HEK293T (cell line): ENCODE measurements at regions not wholly inside any gene's neighbourhood (a gene's known extent, or its start where the extent isn't known, plus 50 kb on each side); places are given as distances from the start of the nearest gene placed in this dataset.

Source experiments
- CTCF ChIA-PET: fragments of 350-600 bp; formaldehyde crosslinking; extraction: SDS; loops from one replicate; lab custom pipeline; 2021; ENCODE audit warnings: antibody characterized with exemption, inconsistent platforms; lab: Yijun Ruan, JAX
- POLR2A ChIA-PET: fragments of 350-600 bp; formaldehyde crosslinking; extraction: SDS; loops from one replicate; lab custom pipeline; 2020; ENCODE audit warnings: antibody characterized with exemption, inconsistent platforms; lab: Yijun Ruan, JAX
- DNase-seq: peaks from one replicate; pipeline ENCODE4 v3.0.0; 2012; ENCODE audit warnings: mixed read lengths; ENCODE audit errors: extremely low spot score
- ARNT ChIP-seq: fragments of 450-650 bp; IDR thresholded peaks from 2 replicates; pipeline ENCODE4 v1.6.1; 2017; ENCODE audit warnings: mild to moderate bottlenecking
- BHLHE40 ChIP-seq: fragments of 450-650 bp; IDR thresholded peaks from 2 replicates; pipeline ENCODE4 v1.6.1; 2016; ENCODE audit warnings: mild to moderate bottlenecking, moderate library complexity, borderline replicate concordance
- CTBP1 ChIP-seq: fragments of 450-650 bp; IDR thresholded peaks from 2 replicates; pipeline ENCODE4 v1.6.1; 2016; ENCODE audit warnings: borderline replicate concordance
- ELF4 ChIP-seq: fragments of 450-650 bp; IDR thresholded peaks from 2 replicates; pipeline ENCODE4 v1.6.1; 2017; ENCODE audit warnings: antibody characterized with exemption
- FOXA1 ChIP-seq: fragments of 450-650 bp; IDR thresholded peaks from 2 replicates; pipeline ENCODE4 v1.6.1; 2016; ENCODE audit warnings: mild to moderate bottlenecking
- FOXK2 ChIP-seq: fragments of 450-650 bp; IDR thresholded peaks from 2 replicates; pipeline ENCODE4 v1.6.1; 2016; ENCODE audit warnings: mild to moderate bottlenecking
- FOXM1 ChIP-seq: fragments of 450-650 bp; IDR thresholded peaks from 2 replicates; pipeline ENCODE4 v1.6.1; 2017; ENCODE audit warnings: mild to moderate bottlenecking, borderline replicate concordance
- HDGF ChIP-seq: fragments of 450-650 bp; IDR thresholded peaks from 2 replicates; pipeline ENCODE4 v1.6.1; 2017; ENCODE audit warnings: antibody characterized with exemption, borderline replicate concordance
- L3MBTL2 ChIP-seq: fragments of 450-650 bp; conservative IDR thresholded peaks from 2 replicates; pipeline ENCODE4 v1.6.1; 2016; ENCODE audit warnings: mild to moderate bottlenecking
- LEF1 ChIP-seq: fragments of 450-650 bp; IDR thresholded peaks from 2 replicates; pipeline ENCODE4 v1.6.1; 2017; ENCODE audit warnings: mild to moderate bottlenecking, borderline replicate concordance
- NFRKB ChIP-seq: fragments of 450-650 bp; IDR thresholded peaks from 2 replicates; pipeline ENCODE4 v1.6.1; 2016; ENCODE audit warnings: mild to moderate bottlenecking, moderate library complexity
- PKNOX1 ChIP-seq: fragments of 450-650 bp; IDR thresholded peaks from 2 replicates; pipeline ENCODE4 v1.6.1; 2016
- SP1 ChIP-seq: fragments of 450-650 bp; IDR thresholded peaks from 2 replicates; pipeline ENCODE4 v1.6.1; 2017
- SUZ12 ChIP-seq: fragments of 450-650 bp; IDR thresholded peaks from 2 replicates; pipeline ENCODE4 v1.6.1; 2016; ENCODE audit warnings: mild to moderate bottlenecking
- TARDBP ChIP-seq: fragments of 450-650 bp; IDR thresholded peaks from 2 replicates; pipeline ENCODE4 v1.6.1; 2016
- ZNF384 ChIP-seq: fragments of 450-650 bp; IDR thresholded peaks from 2 replicates; pipeline ENCODE4 v1.6.1; 2016

DNA sequence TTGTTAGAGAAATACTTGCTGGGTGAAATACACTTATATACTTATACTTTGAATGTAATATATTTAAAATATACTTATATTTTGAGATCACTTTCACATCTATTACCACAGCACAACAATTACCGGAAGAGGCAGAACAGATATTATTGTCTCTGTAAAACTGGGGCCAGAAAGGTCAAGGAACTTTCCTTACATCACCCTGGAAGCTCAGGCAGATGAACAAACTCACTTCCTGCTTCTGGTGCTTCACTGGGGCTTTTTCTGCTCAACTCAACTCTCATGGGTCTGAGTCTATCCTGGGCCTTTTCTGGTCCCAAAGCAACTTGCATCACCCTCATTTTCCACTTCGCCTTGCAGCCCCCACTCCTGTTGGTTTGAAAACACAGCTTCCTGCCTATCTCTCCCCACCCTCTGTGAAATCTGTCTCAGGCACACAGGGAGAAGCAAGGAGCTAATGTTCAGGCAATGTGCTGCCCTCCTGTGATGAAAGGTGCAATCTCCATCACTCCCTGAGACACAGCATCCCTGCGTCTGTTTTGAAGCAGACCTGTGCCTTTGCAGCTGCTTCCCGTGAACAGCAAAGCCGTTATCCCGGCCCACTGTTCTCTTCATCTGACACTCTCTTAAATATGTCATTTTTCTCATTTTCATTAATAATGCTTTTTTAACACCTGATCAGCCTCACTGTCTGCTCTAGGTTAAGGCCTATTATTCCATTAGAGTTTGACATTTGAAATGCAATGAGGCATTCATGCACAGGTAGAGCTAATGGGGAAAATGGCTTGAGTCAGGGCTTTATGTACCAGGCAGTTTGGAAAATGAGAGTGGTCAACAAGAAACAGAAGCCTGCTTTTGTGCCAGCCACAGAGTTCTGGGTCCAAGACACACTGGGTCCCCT, 251.9 kb upstream of the CHAC2 start:
- DNase-seq: no peak
- CTCF ChIA-PET: no interaction called here
- POLR2A ChIA-PET: no interaction called here
- TF ChIP-seq FOXM1: no peak
- no peak for TF ChIP-seq ZNF384

- TF ChIP-seq FOXA1: no peak
- TF ChIP-seq ARNT: no peak
- TF ChIP-seq TARDBP: no peak
- no peak for TF ChIP-seq SUZ12
- TF ChIP-seq ELF4: no peak
- no peak for TF ChIP-seq LEF1
- no peak for TF ChIP-seq NFRKB
- TF ChIP-seq ZNF384: no peak
- no peak for TF ChIP-seq PKNOX1
- no peak for TF ChIP-seq CTBP1
- no peak for TF ChIP-seq FOXK2
- no peak for TF ChIP-seq FOXM1
- TF ChIP-seq L3MBTL2: no peak
- no peak for TF ChIP-seq BHLHE40
- TF ChIP-seq SP1: no peak
- DNase-seq: no peak
- POLR2A ChIA-PET: no interaction called here
- CTCF ChIA-PET: no interaction called here
These were observed 254.4 kb upstream of the CHAC2 start for GRCh38 chr2:53513167-53513666.

DNA sequence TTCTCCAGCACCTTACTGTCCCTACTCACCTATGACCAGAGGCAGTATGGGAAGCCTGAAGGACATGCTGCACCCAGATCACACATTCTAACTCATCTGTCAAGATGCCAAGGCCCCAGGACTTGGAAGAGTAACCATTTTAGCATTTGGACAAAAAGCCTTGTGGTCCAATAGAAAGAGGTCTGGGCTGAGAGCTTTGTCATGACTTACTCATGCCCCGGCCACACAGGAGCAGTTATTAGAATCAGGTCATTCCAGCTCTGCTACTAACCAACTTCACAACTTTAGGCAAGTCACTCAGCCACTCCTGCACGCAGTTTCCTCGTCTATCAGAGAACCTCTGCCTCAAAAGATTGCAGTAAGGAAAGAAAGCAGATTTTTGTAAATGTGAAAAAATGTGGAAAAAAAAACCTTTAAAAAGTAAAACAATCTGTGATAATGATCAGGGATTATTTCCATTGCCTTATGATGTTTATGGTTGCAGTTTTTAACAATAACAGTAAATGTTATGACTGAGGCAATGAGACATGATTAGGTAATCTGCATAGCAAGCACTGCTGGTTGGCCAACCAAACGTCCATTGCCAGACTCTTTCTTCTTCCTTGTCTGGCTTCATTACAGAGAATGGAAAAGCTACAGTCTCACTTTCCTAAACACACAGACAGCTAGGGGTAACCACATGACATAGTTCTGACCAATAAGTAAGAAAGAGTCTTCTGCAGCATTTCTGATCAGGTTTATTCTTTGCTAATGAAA, 255.4 kb upstream of the CHAC2 start:
- no peak for TF ChIP-seq ARNT
- TF ChIP-seq NFRKB: no peak
- TF ChIP-seq L3MBTL2: no peak
- no peak for TF ChIP-seq ZNF384
- no peak for TF ChIP-seq SP1
- TF ChIP-seq LEF1: no peak
- TF ChIP-seq FOXK2: no peak
- no peak for TF ChIP-seq FOXM1
- TF ChIP-seq HDGF: no peak
- TF ChIP-seq PKNOX1: no peak
- ChIA-PET POLR2A (no interaction called here), CTCF (no interaction called here)
- DNase-seq: no peak

DNA sequence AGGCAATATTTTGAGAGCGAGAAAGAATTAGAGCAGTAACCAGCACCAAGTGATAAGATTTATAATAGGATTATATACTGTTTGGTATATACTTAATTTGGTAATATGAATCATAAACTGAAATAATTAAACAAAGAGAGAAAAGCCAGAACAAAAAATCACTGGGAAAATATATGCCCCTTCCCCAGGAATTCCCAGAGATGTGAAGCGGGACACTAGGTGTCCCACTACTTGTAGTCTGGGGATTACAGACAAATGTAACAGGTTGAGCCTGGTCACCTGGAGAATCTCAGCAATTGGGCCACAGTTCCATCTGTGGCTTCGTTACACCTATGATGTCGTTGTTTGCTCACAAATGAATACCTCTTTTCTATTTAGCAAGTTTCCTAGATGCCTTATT, 256.1 kb upstream of the CHAC2 start:
- POLR2A ChIA-PET: no interaction called here
- DNase-seq: no peak
- TF ChIP-seq LEF1 (no peak), L3MBTL2 (no peak), FOXM1 (no peak), PKNOX1 (no peak), HDGF (no peak), NFRKB (no peak), ELF4 (no peak), SUZ12 (no peak)
- CTCF ChIA-PET: no interaction called here

DNA sequence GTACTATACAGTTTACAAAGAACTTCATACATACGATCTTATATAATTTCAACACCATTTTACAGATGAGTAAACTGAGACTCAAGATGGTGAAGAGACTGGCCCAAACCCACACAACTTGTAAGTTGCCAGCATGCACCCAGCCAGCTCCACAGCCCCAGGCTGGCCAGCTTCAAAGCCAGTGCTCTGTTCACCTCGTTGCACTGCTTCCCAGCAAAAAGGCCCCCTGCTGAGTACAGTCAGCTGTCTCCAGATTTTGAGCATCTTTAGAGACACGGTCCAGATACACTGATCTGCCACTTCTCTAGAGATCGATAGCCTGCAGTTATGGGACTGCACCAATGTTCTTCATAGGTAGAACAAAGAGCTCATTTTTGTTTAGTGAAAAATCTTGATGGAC, 257.2 kb upstream of the CHAC2 start:
- TF ChIP-seq ZNF384 (no peak), FOXA1 (no peak), NFRKB (no peak), CTBP1 (no peak), ELF4 (no peak), BHLHE40 (no peak), PKNOX1 (no peak), FOXM1 (no peak)
- ChIA-PET CTCF (no interaction called here), POLR2A (no interaction called here)
- no peak for DNase-seq

DNA sequence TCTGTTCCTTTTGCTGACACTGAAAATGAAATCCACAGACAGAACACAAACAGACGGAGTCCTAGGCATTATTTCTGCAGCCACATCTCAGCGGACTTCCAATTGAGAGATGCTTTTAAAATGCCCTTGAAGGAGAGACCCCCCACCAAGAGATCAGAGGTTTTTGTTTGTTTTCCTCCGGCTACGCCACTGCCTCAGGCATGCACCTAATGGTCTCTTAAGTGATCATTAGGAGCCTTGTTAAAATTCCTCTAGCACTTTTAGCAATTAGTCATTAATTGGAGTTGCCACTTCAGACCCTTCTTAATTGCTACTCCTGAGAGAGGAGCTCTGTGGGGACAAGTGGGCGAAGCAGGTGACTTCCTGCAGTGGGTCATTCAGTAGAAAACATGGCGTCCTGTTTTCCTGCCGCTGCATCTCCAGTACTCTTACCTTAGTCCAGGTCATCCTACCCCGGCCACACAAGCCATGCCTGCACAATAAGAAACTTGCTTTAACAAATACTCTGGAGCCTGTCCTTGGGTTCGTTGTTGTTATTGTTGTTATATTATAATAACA, 257.7 kb upstream of the CHAC2 start:
- CTCF ChIA-PET: no interaction called here
- TF ChIP-seq HDGF (no peak), CTBP1 (no peak), L3MBTL2 (no peak), SP1 (no peak), BHLHE40 (no peak), SUZ12 (no peak), LEF1 (no peak), FOXM1 (no peak), ELF4 (no peak), PKNOX1 (no peak), TARDBP (no peak), ARNT (no peak), FOXK2 (no peak), NFRKB (no peak), FOXA1 (no peak), ZNF384 (no peak)
- DNase-seq: peak; percentile 18
- POLR2A ChIA-PET: no interaction called here
